GM23248 (cell line): ENCODE measurements at regions not wholly inside any gene's neighbourhood (a gene's known extent, or its start where the extent isn't known, plus 50 kb on each side); places are given as distances from the start of the nearest gene placed in this dataset.
A peak's percentile ranks its signal among the peaks of the same experiment; 100 is the strongest.

ENCODE experiments used
- DNase-seq: peaks from one replicate; pipeline ENCODE4 v3.0.0-alpha.2; 2015
- H2AFZ ChIP-seq: fragments of 200-600 bp; sonication (generic); 2 replicates; pipeline ENCODE4 v1.6.1; 2016; ENCODE audit warnings: antibody characterized with exemption
- H3F3A ChIP-seq: fragments of 200-600 bp; sonication (generic); 2 replicates; pipeline ENCODE4 v1.6.1; 2016; ENCODE audit warnings: mild to moderate bottlenecking, antibody characterized with exemption, mixed run types; ENCODE audit not compliant: insufficient read depth
- H3K27ac ChIP-seq: fragments of 200-600 bp; sonication (generic); 2 replicates; pipeline ENCODE4 v1.5.1; 2016; ENCODE audit warnings: mild to moderate bottlenecking
- H3K27me3 ChIP-seq: fragments of 200-600 bp; sonication (generic); replicated peaks from 2 replicates; pipeline ENCODE4 v1.6.1; 2016; ENCODE audit warnings: mild to moderate bottlenecking; ENCODE audit not compliant: insufficient read depth
- H3K36me3 ChIP-seq: fragments of 200-600 bp; sonication (generic); 2 replicates; pipeline ENCODE4 v1.6.1; 2016; ENCODE audit warnings: low read depth, mild to moderate bottlenecking
- H3K4me1 ChIP-seq: fragments of 200-600 bp; sonication (generic); 2 replicates; pipeline ENCODE4 v1.6.1; 2016; ENCODE audit warnings: mild to moderate bottlenecking; ENCODE audit not compliant: insufficient read depth
- H3K4me2 ChIP-seq: fragments of 200-600 bp; sonication (generic); one replicate; pipeline ENCODE4 v1.6.1; 2016; ENCODE audit warnings: mild to moderate bottlenecking; ENCODE audit not compliant: unreplicated experiment
- H3K4me3 ChIP-seq: fragments of 200-600 bp; sonication (generic); 2 replicates; pipeline ENCODE4 v1.5.1; 2016; ENCODE audit warnings: mild to moderate bottlenecking
- H3K79me2 ChIP-seq: fragments of 200-600 bp; sonication (generic); 2 replicates; pipeline ENCODE4 v1.6.1; 2016; ENCODE audit warnings: mild to moderate bottlenecking; ENCODE audit not compliant: insufficient read depth
- H3K9ac ChIP-seq: fragments of 200-600 bp; sonication (generic); 2 replicates; pipeline ENCODE4 v1.6.1; 2016; ENCODE audit warnings: mild to moderate bottlenecking
- H3K9me2 ChIP-seq: fragments of 200-600 bp; sonication (generic); 2 replicates; pipeline ENCODE4 v1.6.1; 2016; ENCODE audit warnings: mixed run types, mild to moderate bottlenecking, moderate library complexity; ENCODE audit not compliant: insufficient read depth
- H3K9me3 ChIP-seq: fragments of 200-600 bp; sonication (generic); one replicate; pipeline ENCODE4 v1.6.1; 2017; ENCODE audit warnings: low read depth
- H4K20me1 ChIP-seq: fragments of 200-600 bp; sonication (generic); 2 replicates; pipeline ENCODE4 v1.6.0; 2016; ENCODE audit not compliant: insufficient read depth
- EZH2 ChIP-seq: fragments of 200-600 bp; sonication (generic); IDR thresholded peaks from 2 replicates; pipeline ENCODE4 v1.6.1; 2018; ENCODE audit warnings: antibody characterized with exemption, mild to moderate bottlenecking; ENCODE audit not compliant: insufficient read depth, poor library complexity, severe bottlenecking
- EZH2phosphoT487 ChIP-seq: fragments of 200-600 bp; sonication (generic); IDR thresholded peaks from 2 replicates; pipeline ENCODE4 v1.6.1; 2018; ENCODE audit warnings: antibody characterized with exemption, moderate library complexity, mild to moderate bottlenecking, low read depth; ENCODE audit not compliant: insufficient read depth
- WGBS, 2 experiments: methylation state at CpG; one replicate each; pipeline ENCODE4 v1.1.6; 2015 to 2017; ENCODE audit warnings: low lambda C conversion rate in 2 of 2, low coverage in 1 of 2; ENCODE audit errors: missing lambda C conversion rate in 2 of 2; 5-methylcytosine and 5-hydroxymethylcytosine counted together
- in situ Hi-C: fragments of 300-500 bp; cut with MboI; formaldehyde crosslinking; loops from 2 replicates; pipeline ENCODE4 v1.15.0; 2020

DNA sequence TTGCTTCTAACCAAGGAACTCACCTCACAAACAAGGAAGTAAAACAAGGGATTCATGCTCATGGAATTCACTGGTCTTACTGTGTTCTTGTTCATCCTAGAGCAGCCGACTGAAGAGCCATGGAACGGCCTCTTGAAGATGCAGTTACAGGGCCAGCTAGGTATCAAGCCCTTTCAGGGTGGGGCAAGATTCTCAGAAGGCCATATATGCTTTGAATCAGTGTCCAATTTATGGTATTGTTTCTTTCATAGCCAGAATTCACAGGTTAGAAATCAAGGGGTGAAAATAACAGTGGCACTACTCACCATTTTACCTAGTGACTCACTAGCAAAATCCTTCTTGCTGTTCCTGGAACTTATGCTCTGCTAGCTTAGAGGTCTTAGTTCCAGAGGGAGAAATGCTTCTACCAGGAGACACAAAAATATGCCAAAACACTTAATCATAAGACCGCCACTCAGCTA lies 159.5 kb upstream of the CDH10 start:
- Histone ChIP-seq H3K79me2 (no peaks in the 10 kb centered on the region), H3K9ac (no peak overlapping the region), H2AFZ (peak overlapping the region; percentile 72), H3K27ac (peak overlapping the region; percentile 63), H3K36me3 (no peaks in the 10 kb centered on the region), H4K20me1 (no peaks in the 10 kb centered on the region), H3F3A (peaks cover 19% of the 10 kb centered on the region), H3K4me2 (peak overlapping the region; percentile 63), H3K27me3 (no peaks in the 10 kb centered on the region), H3K9me2 (peaks cover 7% of the 10 kb centered on the region; the same call in 1 of the 2 replicates), H3K4me1 (peaks cover 39% of the 10 kb centered on the region), H3K4me3 (peak overlapping the region; percentile 29), H3K9me3 (no peaks in the 10 kb centered on the region)
- no peak for TF ChIP-seq EZH2
- 18 to 28% methylated on average over 3 of the region's 3 CpGs for WGBS, 2 experiments
- in situ Hi-C loops = no loop called here
- peak; percentile 81 for DNase-seq

DNA sequence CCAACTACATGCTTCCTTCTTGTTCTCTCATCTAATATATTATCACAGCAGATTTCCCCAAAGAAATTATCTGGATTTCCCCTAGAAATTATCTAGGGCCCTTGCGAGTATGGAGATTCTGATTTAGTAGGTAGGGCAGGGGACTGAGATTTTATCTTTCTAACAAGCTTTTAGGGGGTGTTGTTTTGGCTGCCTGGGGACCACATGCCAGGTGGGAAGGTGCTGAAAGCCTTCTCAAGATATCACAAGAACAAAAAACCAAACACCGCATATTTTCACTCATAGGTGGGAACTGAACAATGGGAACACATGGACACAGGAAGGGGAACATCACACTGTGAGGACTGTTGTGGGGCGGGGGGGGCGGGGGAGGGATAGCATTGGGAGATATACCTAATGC lies 146.5 kb upstream of the CDH10 start:
- Histone ChIP-seq H4K20me1 (no peaks in the 10 kb centered on the region), H3K4me3 (no peak overlapping the region), H3K27me3 (no peaks in the 10 kb centered on the region), H3K9me2 (no peaks in the 10 kb centered on the region), H3K27ac (no peak overlapping the region), H3K9me3 (no peaks in the 10 kb centered on the region), H3K4me2 (no peak overlapping the region), H3F3A (peaks cover 40% of the 10 kb centered on the region), H3K36me3 (no peaks in the 10 kb centered on the region), H3K79me2 (no peaks in the 10 kb centered on the region), H2AFZ (no peak overlapping the region), H3K4me1 (peaks cover 40% of the 10 kb centered on the region), H3K9ac (no peak overlapping the region)
- TF ChIP-seq EZH2phosphoT487 (no peak), EZH2 (no peak)
- in situ Hi-C loops = no loop called here
- DNase-seq = no peak
- WGBS, 2 experiments = 93 to 96% methylated on average over 4 of the region's 4 CpGs

DNA sequence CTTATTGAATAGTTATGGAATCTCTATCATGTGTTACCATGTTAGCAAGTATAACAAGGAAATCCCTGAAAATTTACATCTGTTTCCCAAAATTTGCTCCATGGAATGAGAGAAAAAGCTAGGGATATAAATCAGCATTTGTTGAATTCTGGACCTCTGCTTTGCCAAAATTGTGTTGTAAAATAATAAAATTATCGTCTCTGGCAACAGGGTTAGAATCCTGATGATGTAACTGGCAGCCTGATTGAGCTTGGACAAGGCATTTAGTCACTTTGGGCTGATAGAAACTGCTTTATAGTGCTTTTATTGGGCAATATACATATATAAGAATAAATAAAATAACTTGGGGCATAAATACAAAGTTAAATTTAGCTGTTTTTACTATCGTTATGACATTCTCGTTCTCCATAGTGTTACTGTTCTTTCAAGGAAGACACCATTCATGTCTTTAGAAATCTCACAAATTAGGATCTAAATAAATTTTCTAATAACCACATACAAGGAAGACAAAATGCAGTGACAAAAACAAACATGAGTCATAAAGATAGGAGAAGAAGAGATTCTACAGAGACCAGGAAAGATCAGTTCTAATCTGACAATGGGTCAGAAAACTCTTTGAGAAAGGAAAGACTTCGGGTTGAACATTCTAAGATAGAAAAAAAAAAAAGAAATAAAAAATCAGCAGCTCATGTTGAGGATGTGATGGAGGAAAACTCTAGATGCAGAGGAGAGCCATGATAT lies 145.0 kb upstream of the CDH10 start:
- no peaks in the 10 kb centered on the region for H3K36me3 ChIP-seq
- peak overlapping the region; percentile 95 for H3K27ac ChIP-seq
- H3K4me3 ChIP-seq = peak overlapping the region; percentile 36
- WGBS, 2 experiments = 25 to 26% methylated on average over 4 of the region's 4 CpGs
- H4K20me1 ChIP-seq = no peaks in the 10 kb centered on the region
- no peaks in the 10 kb centered on the region for H3K27me3 ChIP-seq
- no peaks in the 10 kb centered on the region for H3K9me2 ChIP-seq
- peaks cover 40% of the 10 kb centered on the region for H3K4me1 ChIP-seq
- no peak for TF ChIP-seq EZH2phosphoT487
- TF ChIP-seq EZH2 = no peak
- no peaks in the 10 kb centered on the region for H3K79me2 ChIP-seq
- DNase-seq = peak; percentile 76
- H3K9ac ChIP-seq = peak overlapping the region; percentile 70
- in situ Hi-C loops = no loop called here
- H3K9me3 ChIP-seq = no peaks in the 10 kb centered on the region
- H3K4me2 ChIP-seq = peak overlapping the region; percentile 69
- peak overlapping the region; percentile 58 for H2AFZ ChIP-seq
- H3F3A ChIP-seq = peaks cover 40% of the 10 kb centered on the region

DNA sequence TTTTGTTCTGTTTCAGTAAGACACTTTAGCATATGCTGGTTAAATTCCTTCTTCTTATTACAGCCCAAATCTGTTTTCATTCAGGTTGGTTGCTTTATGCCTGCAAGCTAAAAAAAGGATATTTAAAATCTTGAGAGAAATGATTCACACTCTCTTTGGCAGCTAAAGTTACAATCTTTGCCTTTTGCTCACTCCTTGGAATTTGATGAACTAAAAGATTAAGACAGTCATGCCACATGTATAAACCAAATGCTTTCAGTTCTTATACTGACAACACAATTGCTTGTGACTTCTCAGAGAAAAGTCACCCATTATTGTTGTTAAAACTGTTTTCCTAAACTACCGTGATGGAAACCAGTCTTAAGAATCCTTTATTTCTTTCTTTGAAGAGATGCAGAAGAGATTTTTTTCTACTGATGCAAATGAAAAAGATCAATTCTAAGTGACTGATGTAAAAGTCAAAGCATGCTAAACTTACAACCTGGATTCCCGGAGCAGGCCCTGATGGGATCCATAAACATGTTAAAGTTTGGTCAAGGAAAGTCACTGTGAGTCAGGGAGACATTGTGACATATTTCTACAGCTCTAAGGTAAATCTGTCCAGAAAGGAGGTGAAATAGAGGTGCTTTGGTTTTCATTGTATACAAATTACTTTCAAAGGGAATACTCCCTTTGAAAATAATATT lies 144.2 kb upstream of the CDH10 start:
- Histone ChIP-seq H2AFZ (peak overlapping the region; percentile 58), H3K9me2 (no peaks in the 10 kb centered on the region), H3K4me1 (peaks cover 40% of the 10 kb centered on the region), H3K9me3 (no peaks in the 10 kb centered on the region), H3K9ac (peak overlapping the region; percentile 70), H4K20me1 (no peaks in the 10 kb centered on the region), H3K4me2 (peak overlapping the region; percentile 69), H3K27me3 (no peaks in the 10 kb centered on the region), H3K79me2 (no peaks in the 10 kb centered on the region), H3K4me3 (peak overlapping the region; percentile 36), H3F3A (peaks cover 40% of the 10 kb centered on the region), H3K27ac (peak overlapping the region; percentile 95), H3K36me3 (no peaks in the 10 kb centered on the region)
- 0% methylated on average over 2 of the region's 2 CpGs for WGBS, 2 experiments
- in situ Hi-C loops = no loop called here
- peak; percentile 93 for DNase-seq
- TF ChIP-seq EZH2phosphoT487 = 0 out of 2 replicates have a peak, but pooled peaks have one; percentile 52
- TF ChIP-seq EZH2 = no peak
